GM12875 (cell line): ENCODE measurements at regions not wholly inside any gene's neighbourhood (a gene's known extent, or its start where the extent isn't known, plus 50 kb on each side); places are given as distances from the start of the nearest gene placed in this dataset.
"Not testable (repeated sequence)": the region's sequence is repeated elsewhere in the genome, so short reads cannot be mapped to it uniquely, and the experiment has no call there.

Source experiments
- H3K4me3 ChIP-seq: one replicate; pipeline ENCODE4 v1.5.1; 2011; ENCODE audit warnings: low read depth, low read length, control low read depth
- CTCF ChIP-seq: IDR thresholded peaks from 2 replicates; pipeline ENCODE4 v1.5.1; 2011; ENCODE audit warnings: low read depth, mild to moderate bottlenecking, control low read depth, inconsistent platforms, low read length, moderate library complexity, borderline replicate concordance; ENCODE audit not compliant: insufficient read depth

GRCh38 chr6:98384334-98384733 is 450.0 kb upstream of the POU3F2 start:
- H3K4me3 ChIP-seq = no peak overlapping the region
- TF ChIP-seq CTCF = no peak

- TF ChIP-seq CTCF = no peak
- no peak overlapping the region for H3K4me3 ChIP-seq
Measured at GRCh38 chr6:98384801-98385200, 449.6 kb upstream of the POU3F2 start.

GRCh38 chr6:98395610-98396166 is 438.7 kb upstream of the POU3F2 start:
- TF ChIP-seq CTCF = no peak
- no peak overlapping the region for H3K4me3 ChIP-seq

GRCh38 chr6:98416027-98416426 is 418.3 kb upstream of the POU3F2 start:
- TF ChIP-seq CTCF = no peak
- H3K4me3 ChIP-seq = no peak overlapping the region

- not testable (repeated sequence) for H3K4me3 ChIP-seq
Measured at GRCh38 chr6:98416497-98417158, 417.7 kb upstream of the POU3F2 start.

- no peak overlapping the region for H3K4me3 ChIP-seq
- no peak for TF ChIP-seq CTCF
Measured at GRCh38 chr6:98433325-98434056, 400.9 kb upstream of the POU3F2 start.

- no peak for TF ChIP-seq CTCF
- H3K4me3 ChIP-seq = no peak overlapping the region
Measured at GRCh38 chr6:98443633-98444032, 390.7 kb upstream of the POU3F2 start.
